NCI-H1092 treated with DMSO at 0.1 percent for 48 hours (cell line): ENCODE measurements at regions not wholly inside any gene's neighbourhood (a gene's known extent, or its start where the extent isn't known, plus 50 kb on each side); places are given as distances from the start of the nearest gene placed in this dataset.
"Not testable (repeated sequence)": the region's sequence is repeated elsewhere in the genome, so short reads cannot be mapped to it uniquely, and the experiment has no call there.

Source experiments
- DNase-seq: peaks from one replicate; lab custom pipeline; 2025; lab: John Stamatoyannopoulos, UW

DNA sequence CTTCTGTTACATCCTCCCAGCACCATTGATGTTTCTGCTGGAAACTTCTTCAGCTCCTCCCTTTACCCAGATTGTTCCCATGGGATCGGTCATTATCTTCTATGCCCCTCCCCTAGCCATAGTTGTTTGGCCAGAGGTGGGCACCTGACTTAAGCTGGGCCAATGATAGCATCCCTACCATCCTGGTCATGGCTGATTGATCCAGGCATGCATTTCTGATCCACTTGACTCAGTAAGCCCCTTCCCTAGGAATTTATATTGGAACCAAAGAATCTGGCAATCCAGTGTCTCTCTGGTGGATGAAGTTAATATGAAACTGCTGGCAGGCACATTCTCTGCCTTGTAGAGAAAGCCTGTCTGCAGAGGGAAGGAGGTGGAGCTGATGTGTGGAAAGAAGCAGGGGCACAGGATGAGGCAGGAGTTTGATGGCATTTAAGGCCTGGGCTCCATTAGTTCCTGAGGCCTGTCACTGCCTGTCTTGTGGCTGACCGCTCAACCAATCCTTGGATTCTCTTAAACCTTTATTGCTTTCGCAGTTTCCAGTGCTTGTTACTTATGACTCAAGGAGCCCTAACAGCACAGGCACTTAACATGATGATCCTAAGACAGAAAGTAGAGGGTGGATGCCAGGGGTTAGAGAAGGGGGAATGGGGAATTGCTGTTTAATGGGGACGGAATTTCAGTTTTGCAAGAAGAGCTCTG, 152.4 kb downstream of the ABCC12 start:
- DNase-seq, result no peak

DNA sequence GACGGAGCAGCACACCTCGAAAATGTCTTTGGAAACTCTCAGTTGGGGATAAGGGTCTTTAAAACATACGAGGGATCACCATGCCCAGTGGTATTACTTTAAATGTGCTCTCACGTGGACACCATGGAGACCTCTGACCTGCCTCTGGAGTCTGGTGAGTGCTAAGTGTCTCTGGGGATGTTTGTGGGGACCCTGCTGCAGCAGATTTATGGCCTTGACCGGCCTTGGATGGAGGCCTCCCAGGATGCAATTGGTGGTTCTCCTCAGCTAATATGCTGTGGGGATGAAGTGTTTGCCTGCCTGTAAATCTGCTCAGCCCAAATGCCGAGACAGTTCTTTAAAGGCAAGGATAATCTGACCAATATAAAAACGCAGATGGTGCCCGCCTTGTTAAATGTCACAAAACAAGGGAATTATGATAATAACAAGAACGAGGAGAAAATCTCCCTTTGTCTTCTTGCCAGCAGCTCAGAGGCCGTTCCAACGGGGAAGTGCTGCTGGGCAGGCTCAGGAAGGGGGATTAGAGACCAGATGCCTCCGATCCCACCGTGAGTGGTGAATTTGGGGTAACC, 154.4 kb downstream of the ABCC12 start:
- DNase-seq, result no peak

DNA sequence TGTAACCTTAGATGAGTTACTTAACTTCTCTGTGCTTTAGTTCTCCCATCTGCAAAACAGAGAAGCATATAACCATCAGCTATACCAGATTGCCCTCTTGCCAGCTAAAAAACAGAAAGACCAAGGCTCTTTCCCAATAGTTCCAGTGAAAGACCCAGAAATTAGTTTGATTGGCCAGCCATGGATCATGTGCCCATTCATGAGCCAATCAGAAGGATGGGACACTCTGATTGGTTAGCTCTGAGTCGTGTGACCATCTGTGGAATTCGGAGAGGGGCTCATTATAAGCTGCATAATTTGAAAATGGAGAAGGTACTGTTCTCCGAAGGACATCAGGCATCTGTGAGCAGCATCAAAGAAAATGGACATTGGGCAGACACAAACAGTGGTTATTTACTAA, 155.2 kb downstream of the ABCC12 start:
- no peak for DNase-seq

DNA sequence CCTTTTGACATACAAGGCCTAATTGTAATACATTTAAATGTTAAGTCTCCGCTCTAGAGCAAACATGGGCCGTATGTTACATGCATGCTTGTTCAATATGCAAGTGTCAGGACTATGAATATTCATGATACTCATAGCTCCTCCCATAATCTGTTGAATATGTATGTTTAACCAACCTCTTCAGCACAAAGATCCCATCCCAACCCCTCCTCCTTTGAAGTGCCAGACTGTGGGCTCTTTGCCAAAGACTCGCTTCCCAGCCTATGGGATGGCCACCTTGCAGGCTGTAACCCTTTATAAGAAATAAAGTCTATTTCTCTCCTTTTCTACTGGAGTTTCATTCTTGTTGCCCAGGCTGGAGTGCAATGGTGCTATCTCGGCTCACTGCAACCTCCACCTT, 156.2 kb downstream of the ABCC12 start:
- no peak for DNase-seq

DNA sequence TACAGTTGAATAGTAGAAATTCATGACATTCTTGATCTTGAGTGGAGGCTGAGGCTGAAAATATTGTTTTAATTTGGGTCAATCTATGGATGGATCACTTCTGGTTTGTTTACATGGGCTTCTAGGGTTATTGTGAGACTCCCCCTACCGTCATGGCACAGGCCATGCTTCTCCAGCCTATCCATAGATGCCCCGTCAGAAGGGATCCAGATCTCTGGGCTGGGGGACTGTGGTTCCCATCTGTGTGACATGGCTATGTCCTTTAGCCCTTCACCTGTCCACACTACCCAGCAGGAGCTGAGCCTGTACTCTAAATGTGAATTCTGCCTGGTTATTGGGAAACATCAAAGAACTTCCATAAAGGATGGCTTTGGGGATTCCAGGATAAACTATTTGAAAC, 160.4 kb downstream of the ABCC12 start:
- no peak for DNase-seq

DNA sequence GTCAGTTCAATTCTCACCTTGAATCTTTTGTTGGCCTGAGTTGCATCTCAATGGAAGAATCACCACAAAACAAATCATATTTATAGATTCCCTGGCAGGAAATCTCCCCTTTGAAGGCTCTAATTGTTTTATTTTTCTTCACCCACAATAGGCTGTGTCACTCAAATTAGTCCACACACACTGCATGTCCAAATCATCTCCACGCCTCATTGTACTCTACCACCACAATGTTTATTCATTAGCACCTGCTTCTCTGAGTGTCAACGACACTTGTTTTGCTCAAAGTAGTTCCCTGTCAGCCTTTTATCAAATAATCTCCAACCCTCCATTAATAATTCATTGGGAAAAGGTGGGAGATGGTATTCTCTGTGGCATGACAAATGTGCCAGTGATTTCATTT, 164.3 kb downstream of the ABCC12 start:
- no peak for DNase-seq

DNA sequence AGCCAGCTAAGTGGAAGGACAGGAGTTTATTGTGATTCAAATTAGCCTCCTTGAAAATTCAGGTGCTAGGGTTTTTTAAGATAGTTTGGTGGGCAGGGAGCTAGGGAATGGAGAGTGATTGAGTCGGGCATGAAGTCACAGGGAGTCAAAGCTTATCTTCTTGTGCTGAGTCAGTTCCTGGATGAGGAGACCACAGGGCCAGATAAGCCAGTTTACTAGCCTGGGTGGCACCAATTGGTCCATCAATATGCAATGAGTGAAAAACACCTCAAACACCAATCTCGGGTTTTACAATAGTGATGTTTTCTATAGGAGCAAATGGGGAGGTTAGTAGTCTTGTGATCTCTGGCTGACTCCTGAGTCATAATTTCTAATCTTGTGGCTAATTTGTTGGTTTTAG, 165.1 kb downstream of the ABCC12 start:
- DNase-seq, result no peak

DNA sequence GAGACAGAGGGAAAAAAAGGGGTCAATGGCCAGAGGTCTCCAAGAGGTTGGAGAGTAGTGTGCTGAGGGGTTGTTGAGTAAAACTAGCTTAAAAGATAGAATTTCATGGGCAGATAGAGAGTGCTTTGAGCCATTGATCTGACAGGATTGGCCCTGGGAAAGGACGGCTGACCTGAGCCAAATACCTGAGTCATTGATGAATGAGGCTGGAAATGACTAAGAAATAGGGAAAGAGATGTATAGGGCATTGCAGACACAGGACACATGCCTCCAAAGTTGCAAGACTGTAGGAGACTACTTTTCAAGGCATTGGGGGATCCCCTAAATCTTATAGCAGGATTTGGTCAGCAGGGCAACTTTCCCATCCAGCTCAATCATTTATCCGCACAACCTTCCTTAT, 168.7 kb downstream of the ABCC12 start:
- no peak for DNase-seq

DNA sequence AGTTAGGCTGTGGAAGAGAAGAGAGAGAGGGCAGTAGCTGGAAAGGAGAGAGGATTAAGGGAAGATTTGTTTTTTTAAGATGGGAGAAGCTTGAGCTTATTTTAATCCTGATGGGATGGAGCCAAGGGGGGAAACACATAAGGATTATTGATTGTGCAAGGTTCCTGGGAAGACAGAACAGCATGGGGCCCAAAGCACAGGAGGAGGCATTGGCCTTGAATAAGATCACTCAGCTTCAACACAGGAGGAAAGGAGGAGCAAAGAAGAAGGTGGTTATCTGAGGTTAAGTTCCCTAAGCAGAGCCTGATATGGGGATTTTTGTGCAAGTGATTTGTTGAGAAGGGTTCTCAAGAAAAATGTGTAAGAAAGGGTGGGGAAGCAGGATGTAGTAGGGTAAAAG, 169.8 kb downstream of the ABCC12 start:
- no peak for DNase-seq

DNA sequence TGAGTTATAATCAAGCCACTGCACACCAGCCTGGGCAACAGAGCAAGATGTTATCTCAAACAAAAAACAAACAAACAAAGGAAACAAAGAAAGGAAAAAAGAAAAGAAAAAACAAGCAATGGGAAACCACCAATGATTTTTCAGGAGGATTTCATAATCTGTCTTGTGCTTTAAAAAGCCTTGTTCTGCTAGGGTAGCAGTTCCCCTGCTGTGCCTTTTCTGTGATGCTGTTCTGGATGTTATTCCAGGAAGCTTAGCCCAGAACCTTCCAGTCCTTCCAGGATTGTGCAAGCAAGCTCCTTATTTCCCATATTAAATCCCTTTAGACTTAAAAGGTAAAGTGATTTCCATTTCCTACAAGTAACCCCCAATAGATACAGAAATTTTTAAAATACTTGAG, 171.1 kb downstream of the ABCC12 start:
- DNase-seq, result no peak

DNA sequence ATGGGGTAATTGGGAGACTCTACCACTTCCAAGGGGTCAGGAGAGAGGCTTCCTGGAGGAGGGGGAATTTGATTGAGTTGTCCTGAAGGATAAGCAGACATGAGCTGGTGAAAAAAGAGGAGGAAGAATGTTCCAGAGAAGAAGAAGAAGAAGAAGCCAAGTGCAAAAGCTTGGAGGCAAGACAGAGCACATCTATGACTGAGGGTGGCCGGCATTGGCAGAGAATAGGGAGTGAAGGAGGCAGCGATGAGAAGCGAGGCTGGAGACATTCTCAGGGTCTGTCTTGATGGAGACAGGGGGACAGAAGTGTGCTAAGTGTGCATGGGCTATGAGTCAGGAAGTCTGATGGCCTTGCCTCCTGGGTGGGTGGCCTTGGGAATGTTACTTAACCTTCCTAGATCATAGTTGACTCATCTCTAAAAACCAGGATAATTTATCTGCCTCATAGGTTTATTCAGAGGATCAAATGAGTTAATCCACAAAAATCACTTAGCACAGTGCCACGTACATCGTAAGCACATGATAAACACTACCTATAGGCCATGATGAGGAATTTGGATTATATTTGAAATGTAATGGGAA, 171.7 kb downstream of the ABCC12 start:
- no peak for DNase-seq

DNA sequence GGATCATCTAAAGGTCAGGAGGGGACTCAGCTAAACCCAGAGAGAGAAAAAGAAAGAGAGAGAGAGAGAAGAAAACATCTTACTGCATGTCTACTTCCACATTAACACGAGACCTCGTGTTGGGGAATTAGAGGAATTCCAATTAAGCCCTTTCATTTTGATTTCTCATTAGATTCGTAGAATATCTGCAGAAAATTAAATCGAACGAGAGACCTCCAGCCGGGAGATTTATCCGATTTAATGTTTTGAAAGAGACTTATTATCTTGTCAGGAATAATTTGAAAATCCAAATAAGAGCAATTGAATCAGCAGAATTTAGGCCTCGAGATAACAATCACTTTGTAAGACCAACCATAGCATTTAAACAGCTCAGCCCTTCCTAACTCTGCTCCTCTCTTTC, 175.6 kb downstream of the ABCC12 start:
- DNase-seq, result no peak

DNA sequence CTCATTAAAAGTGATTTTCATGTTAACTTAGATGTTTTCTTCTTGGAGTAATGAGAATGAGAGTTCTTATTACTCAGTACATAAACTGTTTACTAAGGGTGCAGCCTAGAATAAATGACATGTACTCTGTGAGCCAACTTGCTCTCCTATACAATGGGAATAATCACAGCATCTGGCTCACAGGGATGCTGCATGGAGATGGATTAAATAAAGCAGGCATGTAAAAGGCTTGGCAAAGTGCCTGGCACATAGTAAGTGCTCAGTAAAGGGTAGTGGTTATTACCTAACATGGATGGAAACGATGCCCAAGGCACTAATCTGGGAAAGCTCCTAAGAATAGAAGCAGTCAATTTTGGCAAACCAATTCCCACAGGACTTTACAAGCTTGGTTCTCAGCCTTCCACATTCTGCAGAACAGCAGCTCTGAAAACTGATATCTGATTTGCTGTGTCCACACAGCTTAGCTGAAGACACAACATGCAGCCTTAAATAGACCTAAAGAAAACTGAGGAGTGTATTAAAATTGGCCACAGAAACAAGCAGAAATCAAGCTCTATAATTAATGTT, 176.1 kb downstream of the ABCC12 start:
- no peak for DNase-seq

DNA sequence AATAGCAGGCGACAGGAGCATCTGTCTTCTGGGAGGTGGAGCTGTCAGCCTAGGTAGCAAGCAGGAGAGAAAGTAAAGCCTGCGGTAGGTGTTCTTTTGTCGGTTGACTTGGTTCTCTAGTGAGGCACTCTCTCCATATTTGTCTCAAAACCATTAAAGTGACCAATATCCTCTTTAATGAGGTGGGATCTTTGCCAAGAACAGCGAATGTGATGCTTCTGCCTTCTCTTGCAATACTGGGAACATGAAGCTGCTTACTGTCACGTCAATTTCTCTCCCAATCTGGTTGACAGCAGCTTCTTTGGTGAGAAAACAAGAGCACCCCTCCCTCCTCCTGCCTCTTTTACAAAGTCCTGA, 176.7 kb downstream of the ABCC12 start:
- no peak for DNase-seq

DNA sequence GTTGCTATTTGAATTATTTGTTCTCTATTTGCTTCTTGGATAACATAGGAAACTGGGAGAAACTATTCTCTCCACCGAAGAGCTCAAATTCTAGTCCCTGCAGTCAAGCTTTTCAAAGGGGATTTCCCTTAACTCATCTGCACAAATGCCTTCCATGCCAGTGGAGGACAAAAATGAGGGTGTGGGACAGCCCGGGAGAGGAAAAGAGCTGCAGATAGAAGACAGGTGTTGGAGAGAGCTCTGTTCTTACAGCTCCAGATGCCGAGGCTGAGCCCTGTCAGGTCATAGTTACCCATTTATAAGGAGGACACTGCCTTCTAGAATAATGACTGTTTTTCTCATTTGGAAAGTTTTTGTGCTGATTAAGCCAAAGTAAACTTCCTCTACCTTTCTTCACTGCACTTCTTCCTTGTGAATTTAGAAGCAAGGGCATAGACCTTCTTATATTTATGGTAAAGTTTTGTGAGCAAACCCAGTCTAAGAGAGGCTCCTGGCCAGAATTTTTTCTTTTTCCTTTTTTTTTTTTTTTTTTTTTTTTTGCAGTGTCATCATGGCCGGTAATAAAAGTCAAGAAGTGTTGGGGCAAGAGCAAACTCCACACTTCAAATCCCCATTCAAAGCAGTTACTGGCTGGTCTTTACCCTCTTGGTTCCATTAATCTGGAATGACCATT, 177.2 kb downstream of the ABCC12 start:
- no peak for DNase-seq

DNA sequence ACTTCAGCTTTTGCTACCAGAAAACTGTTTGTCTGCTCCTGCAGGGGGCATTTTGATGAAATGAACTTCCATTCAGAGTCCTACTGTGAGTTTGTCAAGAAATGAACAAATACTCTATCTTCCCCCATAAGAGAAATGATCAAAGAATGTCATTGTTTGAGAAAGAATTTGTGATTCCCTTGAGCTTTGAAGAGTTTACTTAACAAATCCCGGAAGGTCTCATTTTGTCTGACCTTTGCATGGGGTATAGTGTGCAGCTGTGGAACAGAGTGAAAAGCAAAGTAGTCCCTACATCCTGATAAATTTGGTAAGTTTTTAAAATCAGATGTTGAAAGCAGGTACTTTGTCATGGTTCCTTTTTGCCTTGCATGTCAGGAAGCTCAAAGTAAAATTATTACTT, 178.0 kb downstream of the ABCC12 start:
- DNase-seq, result no peak

DNA sequence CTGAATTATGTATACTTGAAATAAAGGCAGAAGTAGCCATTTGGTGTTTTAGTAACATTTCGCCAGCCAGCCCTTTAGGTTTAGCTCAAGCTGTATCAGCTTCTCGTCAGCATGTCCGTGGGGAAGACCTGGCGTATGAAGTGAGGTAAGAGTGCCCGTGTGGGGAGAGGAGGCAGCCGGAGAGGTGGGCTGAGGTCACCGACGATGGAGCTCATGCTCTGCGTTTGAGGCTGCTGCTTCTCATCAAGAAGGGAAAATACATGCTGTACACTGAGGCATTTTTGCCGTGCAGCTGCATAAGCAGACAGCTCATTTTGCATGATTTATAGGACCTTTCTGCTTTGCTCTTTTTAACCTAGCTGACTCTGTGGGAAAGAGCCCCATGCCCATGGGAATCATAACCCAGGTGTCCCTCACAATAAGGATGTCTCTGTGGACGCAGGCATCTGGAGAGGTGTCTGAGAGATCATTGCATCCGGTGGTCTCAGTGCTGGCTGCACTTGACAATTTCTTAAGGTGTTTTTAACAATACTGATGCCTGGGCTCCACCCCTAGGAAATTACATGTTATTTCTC, 179.1 kb downstream of the ABCC12 start:
- no peak for DNase-seq

DNA sequence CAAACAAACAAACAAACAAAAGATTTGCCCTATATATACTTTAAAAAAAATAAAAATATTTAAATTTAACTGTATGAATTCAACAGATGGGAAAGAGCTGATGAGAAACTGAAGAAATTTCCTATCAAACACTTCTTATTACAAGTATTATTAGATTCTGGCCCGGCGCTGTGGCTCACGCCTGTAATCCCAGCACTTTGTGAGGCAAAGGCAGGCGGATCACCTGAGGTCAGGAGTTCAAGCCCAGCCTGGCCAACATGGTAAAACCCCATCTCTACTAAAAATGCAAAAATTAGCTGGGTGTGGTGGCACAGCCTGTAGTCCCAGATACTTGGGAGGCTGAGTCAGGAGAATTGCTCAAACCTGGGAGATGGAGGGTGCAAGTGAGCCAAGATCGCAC, 180.8 kb downstream of the ABCC12 start:
- not testable (repeated sequence) for DNase-seq

DNA sequence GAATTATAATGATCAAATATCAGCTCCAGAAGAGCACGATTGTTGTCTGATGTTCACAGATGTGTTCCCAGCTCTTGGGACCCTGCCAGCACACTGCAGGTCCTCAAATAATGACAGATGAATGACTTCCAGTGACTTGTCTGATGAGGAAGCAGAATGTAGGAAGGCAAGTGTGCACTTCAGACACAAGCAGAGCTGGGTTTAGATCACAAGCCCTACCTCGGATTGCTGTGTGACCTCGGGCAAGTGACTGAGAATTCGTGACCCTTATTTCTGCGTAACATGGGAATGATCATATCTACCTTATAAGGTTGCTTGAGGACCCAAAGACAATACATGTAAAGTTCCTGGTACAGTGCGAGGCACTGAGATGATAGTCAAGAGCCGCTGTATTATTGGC, 182.2 kb downstream of the ABCC12 start:
- no peak for DNase-seq

DNA sequence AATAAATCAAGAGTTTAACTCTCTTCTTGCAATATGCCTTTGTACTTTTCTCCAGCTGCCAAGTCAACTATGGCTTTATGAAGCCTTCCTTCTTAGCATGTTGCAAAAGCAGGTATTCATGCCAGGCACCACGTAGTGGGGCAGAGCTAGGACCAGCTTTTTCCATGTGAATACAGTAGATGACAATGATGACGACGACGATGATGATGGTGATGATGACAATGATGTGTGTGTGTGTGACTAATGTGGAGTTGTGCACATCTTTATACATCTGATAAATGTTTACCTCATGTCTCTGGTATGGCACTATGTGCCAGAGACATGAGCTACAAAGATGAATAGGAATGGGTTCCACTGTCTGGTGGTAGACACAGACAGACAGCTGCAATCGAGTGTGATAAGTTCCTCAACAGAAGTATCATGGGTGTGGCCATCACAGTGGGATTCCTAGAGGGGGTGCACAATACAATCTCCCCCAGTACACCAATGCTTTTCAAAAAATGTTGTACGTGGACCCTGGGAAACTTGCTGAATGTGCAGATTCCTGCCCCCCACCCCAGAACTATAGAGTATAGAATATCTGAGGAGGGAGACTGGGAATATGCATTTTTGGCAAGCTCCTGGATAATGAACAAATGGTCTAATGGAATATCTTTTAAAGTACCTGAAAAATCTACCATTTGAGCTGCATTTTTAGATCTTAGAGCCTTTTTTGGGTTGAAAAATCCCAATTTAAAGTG, 183.4 kb downstream of the ABCC12 start:
- DNase-seq, result no peak

DNA sequence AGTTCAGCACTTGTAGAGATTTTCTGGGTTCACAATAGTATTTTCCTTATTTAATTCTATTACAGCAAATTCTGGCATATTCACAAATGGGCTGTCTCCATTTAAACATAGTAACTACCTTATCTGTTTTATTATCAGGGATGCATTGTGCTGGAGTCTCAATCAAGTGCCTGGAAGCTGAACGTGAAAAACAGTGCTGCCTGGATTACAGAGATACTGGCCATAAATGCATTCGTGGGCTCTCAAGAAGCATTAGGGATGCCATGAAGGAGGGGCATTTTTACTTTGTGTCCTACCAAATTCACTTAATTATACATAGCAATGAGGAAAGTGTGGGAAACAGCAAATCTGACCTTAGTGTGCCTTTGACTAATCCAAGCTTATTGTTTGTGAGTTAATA, 184.6 kb downstream of the ABCC12 start:
- no peak for DNase-seq

DNA sequence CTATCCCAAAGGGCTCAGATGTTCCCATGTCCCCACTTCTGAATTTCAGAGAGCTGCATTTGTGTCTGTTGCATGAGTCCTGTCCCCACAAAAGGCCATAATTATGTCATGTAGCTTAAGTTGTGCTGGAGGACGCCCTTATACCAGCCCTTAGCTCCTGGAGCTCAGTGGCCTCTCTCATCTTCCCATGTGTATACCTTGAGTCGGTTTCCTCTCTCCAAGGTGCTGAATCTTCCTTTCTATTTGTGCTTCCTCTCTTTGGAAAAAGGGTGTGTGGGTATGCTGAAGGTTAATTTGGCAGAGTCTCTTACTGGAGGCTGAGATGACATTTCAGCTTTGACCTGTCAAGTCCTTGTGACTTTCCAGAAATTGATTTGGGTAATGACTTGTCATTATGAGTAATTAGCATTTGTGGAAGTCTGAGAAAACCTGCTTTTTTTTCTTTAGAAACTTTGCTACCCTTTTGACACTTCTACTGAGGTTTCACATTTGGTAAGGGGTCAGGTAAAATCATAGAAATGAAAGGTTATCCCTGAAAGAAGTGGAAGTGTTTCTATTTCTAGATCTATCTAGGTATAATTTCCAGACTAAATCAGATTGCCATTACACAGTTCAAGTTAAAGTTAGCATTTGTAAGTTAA, 185.4 kb downstream of the ABCC12 start:
- no peak for DNase-seq
